ENCODE measurements at regions not wholly inside any gene's neighbourhood (a gene's known extent, or its start where the extent isn't known, plus 50 kb on each side); places are given as distances from the start of the nearest gene placed in this dataset.
"Not testable (repeated sequence)": the region's sequence is repeated elsewhere in the genome, so short reads cannot be mapped to it uniquely, and the experiment has no call there.

DNA sequence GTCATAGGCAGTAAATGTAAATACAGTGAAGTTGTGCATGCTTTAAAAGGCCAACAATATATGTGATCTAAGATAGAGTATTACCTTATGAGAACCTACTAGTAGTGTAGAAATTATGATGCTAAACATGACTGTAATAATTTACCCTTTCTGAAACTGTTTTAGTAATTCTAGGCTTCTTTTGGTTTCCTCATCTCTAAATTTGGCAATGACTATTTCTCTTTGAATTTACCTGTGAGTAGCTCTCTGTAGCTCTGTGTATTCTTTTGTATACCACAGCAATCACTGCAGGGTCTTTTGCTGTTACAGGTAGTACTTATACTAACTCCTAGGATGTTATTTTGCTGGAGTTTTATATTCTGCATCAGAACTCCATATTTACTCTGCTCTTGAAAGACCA, 169.6 kb downstream of the KDM5D start:
- Mint-ChIP-seq H3K4me1 (ENCODE audit: low read depth) (peaks cover 50% of the 10 kb centered on the region), H3K36me3 (ENCODE audit: low read depth) (peaks cover 53% of the 10 kb centered on the region), H3K9me3 (no peaks in the 10 kb centered on the region), H3K27me3 (ENCODE audit: low read depth) (no peaks in the 10 kb centered on the region), H3K27ac (no peak overlapping the region), H3K4me3 (ENCODE audit: low read depth) (no peak overlapping the region)
- intact Hi-C loops (cut with micrococcal nuclease), result no loop called here
- no peak for DNase-seq (ENCODE audit: low spot score)

DNA sequence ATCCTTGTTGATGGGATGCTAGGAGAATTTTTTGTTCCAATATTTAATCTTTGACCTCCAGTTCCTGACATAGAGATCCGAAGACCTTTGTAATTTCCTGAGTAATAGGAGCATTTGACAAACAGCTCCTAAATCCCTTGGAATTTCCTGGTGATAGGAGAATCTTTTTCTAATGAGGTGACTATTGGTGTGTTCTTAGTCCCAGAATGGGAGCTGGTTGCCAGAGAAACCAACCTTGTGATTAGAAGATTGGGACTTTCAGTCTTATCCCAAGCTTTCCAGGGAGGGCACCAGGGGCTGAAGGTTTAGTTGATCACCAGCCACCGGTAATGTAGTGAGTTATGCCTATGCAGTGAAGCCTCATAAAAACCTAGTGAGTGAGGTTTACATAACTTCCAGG, 170.9 kb downstream of the KDM5D start:
- DNase-seq (ENCODE audit: low spot score), result no peak
- Mint-ChIP-seq H3K4me1 (ENCODE audit: low read depth) (peaks cover 48% of the 10 kb centered on the region), H3K9me3 (no peaks in the 10 kb centered on the region), H3K27ac (no peak overlapping the region), H3K36me3 (ENCODE audit: low read depth) (peaks cover 57% of the 10 kb centered on the region), H3K4me3 (ENCODE audit: low read depth) (no peak overlapping the region), H3K27me3 (ENCODE audit: low read depth) (no peaks in the 10 kb centered on the region)
- intact Hi-C loops (cut with micrococcal nuclease), result no loop called here

DNA sequence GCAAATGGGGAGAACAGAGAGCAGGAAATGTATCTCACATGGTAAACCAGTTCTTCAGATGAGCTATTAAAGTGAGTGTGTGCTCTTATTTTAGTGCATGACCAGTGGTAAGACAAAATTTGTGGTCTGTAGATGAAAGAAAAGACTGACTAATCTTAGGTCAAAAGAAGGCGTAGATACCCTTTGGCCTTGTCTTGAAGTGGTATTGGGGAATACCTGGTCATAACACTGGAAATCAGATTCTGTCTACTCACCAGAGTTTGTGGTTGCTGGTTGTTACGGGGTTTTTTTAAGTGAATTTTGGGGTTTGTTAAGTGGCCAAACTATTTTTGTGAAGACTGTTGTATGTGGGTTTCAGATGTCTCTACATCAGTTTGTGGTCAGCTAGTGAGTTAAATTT, 173.5 kb downstream of the KDM5D start:
- Mint-ChIP-seq H3K4me3 (ENCODE audit: low read depth) (peak overlapping the region; percentile 77), H3K4me1 (ENCODE audit: low read depth) (peaks cover 49% of the 10 kb centered on the region), H3K27me3 (ENCODE audit: low read depth) (no peaks in the 10 kb centered on the region), H3K9me3 (no peaks in the 10 kb centered on the region), H3K36me3 (ENCODE audit: low read depth) (peaks cover 49% of the 10 kb centered on the region), H3K27ac (peak overlapping the region; percentile 39)
- intact Hi-C loops (cut with micrococcal nuclease), result no loop called here
- DNase-seq (ENCODE audit: low spot score), result no peak

DNA sequence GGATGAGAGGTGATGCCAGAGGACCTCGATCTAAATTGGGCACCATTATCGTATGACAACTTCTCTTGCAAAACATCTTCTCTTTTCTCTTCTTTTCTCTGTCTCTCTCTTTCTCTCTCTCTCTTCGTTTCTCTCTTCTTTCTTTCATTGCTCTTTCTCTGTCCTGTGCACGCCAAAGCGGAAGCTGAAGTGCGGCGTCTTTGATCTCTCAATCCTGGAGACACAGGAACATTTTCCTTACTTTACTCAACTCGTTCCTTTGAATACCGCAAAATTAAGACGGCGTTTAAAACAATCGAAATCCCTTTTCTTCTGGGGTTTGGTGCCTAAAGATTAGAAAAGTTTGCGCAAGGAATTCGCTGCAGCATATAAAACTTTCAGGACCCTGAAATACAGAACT, 176.6 kb downstream of the KDM5D start:
- intact Hi-C loops (cut with micrococcal nuclease), result loop anchor here (1.0 to 10.0 kb wide), 6 partner anchors 34 to 1427 kb away; partner anchors contain the start of gene EIF1AY
- peaks cover 33% of the 10 kb centered on the region for H3K4me1 Mint-ChIP-seq (ENCODE audit: low read depth)

DNA sequence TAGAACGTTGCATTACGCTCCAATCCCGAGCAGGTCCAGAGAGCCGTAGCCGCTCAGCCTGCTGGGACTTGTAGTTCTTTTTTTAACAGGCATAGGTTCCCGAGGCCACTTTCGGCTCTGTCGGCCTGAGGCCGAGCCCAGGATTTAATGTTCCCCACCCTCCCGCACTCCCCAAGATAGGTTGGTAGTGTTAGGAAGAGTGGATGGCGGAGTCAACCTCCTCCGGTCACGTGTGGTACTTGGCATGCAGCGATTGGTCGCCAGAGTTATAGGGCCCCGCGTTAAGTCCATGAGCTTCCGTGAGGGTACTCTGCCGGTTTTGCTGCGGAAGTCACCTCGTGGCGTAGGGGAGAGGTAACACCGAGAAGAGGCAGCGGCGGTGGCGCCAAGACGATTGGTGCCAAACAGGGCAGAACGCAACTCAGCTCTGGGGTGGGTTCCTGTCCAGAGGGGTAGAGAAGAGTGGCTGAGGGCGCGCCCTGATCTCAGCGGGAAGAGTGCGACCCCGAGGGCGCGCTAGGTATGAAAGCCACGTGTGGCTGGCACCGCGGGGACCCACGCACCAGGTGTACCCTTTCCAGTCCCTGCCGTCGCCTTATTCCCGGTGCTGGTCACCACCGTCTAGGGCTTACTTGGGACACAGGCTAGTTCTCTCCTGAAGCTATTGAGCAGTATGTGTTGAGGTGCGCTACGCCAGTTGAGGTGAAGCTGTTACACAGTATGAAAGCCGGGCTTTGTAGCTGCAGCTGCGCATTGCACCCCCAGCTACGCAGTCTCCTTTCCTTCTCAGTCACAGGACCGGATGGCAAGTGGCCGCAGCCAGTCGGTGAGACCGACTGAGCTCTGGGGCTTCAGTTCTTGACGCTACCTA, 177.2 kb downstream of the KDM5D start:
- H3K36me3 Mint-ChIP-seq (ENCODE audit: low read depth), result peaks cover 26% of the 10 kb centered on the region
- peak overlapping the region; percentile 100 for H3K27ac Mint-ChIP-seq
- no peaks in the 10 kb centered on the region for H3K27me3 Mint-ChIP-seq (ENCODE audit: low read depth)
- H3K4me1 Mint-ChIP-seq (ENCODE audit: low read depth), result peaks cover 28% of the 10 kb centered on the region
- intact Hi-C loops (cut with micrococcal nuclease), result loop anchor here (1.0 to 10.0 kb wide), 6 partner anchors 35 to 1428 kb away; partner anchors contain the start of gene EIF1AY
- H3K9me3 Mint-ChIP-seq, result no peaks in the 10 kb centered on the region
- peak; percentile 81 for DNase-seq (ENCODE audit: low spot score)
- H3K4me3 Mint-ChIP-seq (ENCODE audit: low read depth), result peak overlapping the region; percentile 99

More for the DNA sequence above, 176.6 kb downstream of the KDM5D start:
- Mint-ChIP-seq H3K4me3 (ENCODE audit: low read depth) (peak overlapping the region; percentile 99), H3K36me3 (ENCODE audit: low read depth) (peaks cover 30% of the 10 kb centered on the region), H3K27me3 (ENCODE audit: low read depth) (no peaks in the 10 kb centered on the region), H3K27ac (peak overlapping the region; percentile 100), H3K9me3 (no peaks in the 10 kb centered on the region)
- DNase-seq (ENCODE audit: low spot score), result no peak

DNA sequence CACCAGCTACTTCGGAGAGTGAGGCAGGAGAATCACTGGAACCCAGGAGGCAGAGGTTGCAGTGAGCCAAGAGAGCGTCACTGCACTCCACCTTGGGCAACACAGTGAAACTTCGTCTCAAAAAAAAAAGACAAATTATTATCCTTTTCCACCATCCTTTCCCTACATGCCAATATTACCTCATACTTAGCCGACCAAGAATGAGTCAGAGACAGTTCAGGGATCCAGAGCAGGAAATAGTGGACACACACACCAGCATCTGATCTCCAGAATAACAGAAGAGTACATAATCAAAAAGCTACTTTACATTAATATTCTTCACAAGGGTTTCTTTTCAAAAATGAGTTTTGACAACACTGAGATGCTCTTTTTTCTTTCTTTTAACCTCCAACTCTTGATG, 185.4 kb downstream of the KDM5D start:
- no peak for DNase-seq (ENCODE audit: low spot score)
- H3K27me3 Mint-ChIP-seq (ENCODE audit: low read depth), result no peaks in the 10 kb centered on the region
- H3K36me3 Mint-ChIP-seq (ENCODE audit: low read depth), result no peaks in the 10 kb centered on the region
- H3K4me3 Mint-ChIP-seq (ENCODE audit: low read depth), result no peak overlapping the region
- intact Hi-C loops (cut with micrococcal nuclease), result no loop called here
- H3K27ac Mint-ChIP-seq, result no peak overlapping the region
- no peaks in the 10 kb centered on the region for H3K9me3 Mint-ChIP-seq
- H3K4me1 Mint-ChIP-seq (ENCODE audit: low read depth), result no peaks in the 10 kb centered on the region

DNA sequence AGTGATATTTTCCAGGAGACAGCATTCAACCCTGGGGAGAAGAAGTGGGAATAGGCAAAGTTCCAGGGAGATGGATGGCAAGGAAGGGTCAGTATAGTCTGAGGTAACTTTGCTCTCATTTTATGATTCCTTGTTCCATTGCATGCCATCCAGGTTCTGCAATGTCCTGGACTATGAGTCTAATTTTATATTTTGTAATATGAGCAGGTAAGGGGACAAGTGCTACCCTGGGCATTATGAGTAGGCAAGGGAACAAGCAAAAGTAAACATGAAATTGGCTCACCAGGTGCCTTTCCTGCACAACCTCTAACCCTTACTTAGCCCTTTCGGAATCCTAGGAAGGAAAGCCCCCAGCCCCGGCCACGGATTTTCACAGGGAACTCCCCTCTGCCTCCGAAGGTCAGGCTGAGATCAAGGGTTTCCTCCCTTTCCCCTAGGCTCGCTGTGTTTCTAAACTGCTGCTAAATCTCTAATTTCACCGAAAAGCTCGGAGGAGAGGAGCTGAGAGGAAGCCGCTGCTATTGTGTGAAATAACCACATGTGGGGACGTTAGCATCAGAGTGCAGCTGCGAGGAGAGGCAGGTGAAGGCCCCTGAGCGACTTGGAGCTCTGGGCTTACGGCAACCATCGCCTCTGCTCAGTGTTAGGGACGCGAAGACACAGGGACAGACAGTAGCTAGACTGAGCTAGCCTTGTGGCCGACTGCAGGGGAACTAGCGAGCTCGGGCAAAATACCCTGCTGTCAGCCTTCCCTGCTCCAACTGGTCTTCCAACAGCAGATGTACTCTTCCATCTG, 194.7 kb downstream of the KDM5D start:
- Mint-ChIP-seq H3K27me3 (ENCODE audit: low read depth) (no peaks in the 10 kb centered on the region), H3K4me3 (ENCODE audit: low read depth) (no peak overlapping the region), H3K27ac (no peak overlapping the region), H3K36me3 (ENCODE audit: low read depth) (no peaks in the 10 kb centered on the region), H3K9me3 (no peaks in the 10 kb centered on the region), H3K4me1 (ENCODE audit: low read depth) (peaks cover 1% of the 10 kb centered on the region)
- DNase-seq (ENCODE audit: low spot score), result no peak
- intact Hi-C loops (cut with micrococcal nuclease), result no loop called here

DNA sequence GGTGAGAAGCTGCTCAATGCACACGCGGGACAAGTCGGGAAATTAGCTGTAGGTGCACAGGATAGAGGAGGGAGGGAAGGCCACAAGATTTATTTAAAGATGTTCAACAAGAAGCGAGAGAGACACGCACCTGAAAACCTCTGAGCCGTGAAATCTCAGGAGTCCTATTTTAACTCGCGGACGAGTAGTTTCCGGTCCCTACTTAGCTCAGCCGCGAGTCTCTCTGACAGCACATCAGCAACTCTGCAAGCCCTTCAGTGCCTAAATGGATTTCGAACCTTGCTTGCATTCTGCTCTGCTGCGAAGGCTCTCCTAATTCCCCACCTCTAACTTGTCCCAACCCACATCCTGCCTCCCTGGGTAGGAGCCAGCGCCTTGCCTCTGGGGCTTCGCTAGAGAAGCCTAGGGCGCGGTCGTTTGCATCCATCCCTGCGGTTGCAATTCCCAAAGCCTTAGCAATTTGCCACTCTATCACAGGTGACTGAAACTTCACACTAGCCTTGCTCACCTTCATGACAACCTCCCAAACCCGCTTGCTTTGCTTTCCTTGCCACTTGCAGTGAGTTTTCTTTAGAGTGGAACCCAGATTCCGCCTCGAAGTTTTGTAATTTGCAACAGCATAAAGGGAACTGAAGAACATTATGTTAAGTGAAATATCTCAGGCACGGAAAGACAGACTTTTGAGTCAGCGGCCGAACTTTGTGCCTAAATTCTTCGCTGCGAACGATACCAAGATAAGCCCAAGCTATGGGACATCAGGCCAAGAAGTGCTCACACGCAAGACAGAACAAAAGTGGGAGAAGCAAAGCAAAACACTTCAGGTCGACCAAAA, 202.8 kb downstream of the KDM5D start:
- Mint-ChIP-seq H3K36me3 (ENCODE audit: low read depth) (no peaks in the 10 kb centered on the region), H3K9me3 (no peaks in the 10 kb centered on the region), H3K27ac (no peak overlapping the region), H3K4me1 (ENCODE audit: low read depth) (no peaks in the 10 kb centered on the region), H3K4me3 (ENCODE audit: low read depth) (no peak overlapping the region), H3K27me3 (ENCODE audit: low read depth) (peaks cover 5% of the 10 kb centered on the region)
- intact Hi-C loops (cut with micrococcal nuclease), result no loop called here
- no peak for DNase-seq (ENCODE audit: low spot score)

DNA sequence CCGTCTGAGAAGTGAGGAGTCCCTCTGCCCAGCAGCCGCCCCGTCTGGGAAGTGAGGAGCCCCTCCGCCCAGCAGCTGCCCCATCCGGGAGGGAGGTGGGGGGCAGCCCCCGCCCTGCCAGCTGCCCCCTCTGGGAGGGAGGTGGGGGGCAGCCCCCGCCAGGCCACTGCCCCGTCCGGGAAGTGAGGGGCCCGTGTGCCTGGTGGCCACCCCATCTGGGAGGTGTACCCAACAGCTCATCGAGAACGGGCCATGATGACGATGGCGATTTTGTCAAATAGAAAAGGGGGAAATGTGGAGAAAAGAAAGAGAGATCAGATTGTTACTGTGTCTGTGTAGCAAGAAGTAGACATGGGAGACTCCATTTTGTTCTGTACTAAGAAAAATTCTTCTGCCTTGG, 208.8 kb downstream of the KDM5D start:
- H3K4me1 Mint-ChIP-seq (ENCODE audit: low read depth); intact Hi-C loops (cut with micrococcal nuclease); DNase-seq (ENCODE audit: low spot score); H3K36me3 Mint-ChIP-seq (ENCODE audit: low read depth); H3K27ac Mint-ChIP-seq; H3K4me3 Mint-ChIP-seq (ENCODE audit: low read depth); H3K27me3 Mint-ChIP-seq (ENCODE audit: low read depth); H3K9me3 Mint-ChIP-seq: not testable (repeated sequence)

DNA sequence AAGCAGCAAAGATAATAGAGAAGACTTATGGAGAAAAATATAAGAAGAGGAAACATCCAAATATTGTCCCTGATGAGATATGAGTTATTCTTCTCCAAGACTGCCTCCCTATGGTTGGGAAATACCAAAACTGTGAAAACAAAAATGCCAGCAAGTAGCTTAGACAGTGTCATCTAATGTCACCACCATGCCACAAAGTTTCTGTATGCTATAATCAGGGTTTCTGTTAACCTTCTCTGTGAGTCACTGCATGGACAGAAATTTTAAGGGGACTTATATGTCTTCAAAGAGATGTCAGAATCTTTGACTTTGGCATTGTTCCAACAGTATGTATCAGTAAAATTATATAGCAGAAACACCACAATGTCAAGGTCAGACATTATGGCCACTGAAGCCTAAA, 222.6 kb downstream of the KDM5D start:
- H3K27me3 Mint-ChIP-seq (ENCODE audit: low read depth), result no peaks in the 10 kb centered on the region
- DNase-seq (ENCODE audit: low spot score), result no peak
- H3K36me3 Mint-ChIP-seq (ENCODE audit: low read depth), result no peaks in the 10 kb centered on the region
- H3K27ac Mint-ChIP-seq, result no peak overlapping the region
- H3K9me3 Mint-ChIP-seq, result peaks cover 3% of the 10 kb centered on the region
- peaks cover 6% of the 10 kb centered on the region for H3K4me1 Mint-ChIP-seq (ENCODE audit: low read depth)
- intact Hi-C loops (cut with micrococcal nuclease), result loop anchor here (5.0 kb wide), 1 partner anchor 45 kb away; no protein-coding TSS in a partner anchor
- no peak overlapping the region for H3K4me3 Mint-ChIP-seq (ENCODE audit: low read depth)

DNA sequence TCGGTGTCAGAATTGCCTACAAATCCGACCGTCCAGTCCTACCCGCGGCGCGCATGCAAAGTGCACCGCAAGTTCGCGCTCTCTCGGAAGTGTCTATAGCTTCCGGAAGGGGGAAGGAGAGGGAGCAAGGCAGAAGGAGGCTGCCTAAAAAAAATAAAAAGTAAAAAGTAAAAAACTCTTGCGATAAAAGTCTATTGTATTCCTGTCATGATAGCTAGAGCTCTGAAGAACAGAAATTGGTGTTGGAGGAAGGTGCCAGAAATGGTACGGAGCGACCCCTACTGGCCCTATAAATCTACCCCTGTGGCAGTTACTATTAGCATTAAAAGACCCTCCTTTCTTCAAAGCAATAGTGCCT, 241.5 kb downstream of the KDM5D start:
- H3K9me3 Mint-ChIP-seq, result no peaks in the 10 kb centered on the region
- DNase-seq (ENCODE audit: low spot score), result no peak
- H3K27ac Mint-ChIP-seq, result peak overlapping the region; percentile 92
- H3K36me3 Mint-ChIP-seq (ENCODE audit: low read depth), result no peaks in the 10 kb centered on the region
- intact Hi-C loops (cut with micrococcal nuclease), result loop anchor here (2.0 kb wide), 1 partner anchor 70 kb away; no protein-coding TSS in a partner anchor
- peak overlapping the region; percentile 88 for H3K4me3 Mint-ChIP-seq (ENCODE audit: low read depth)
- peaks cover 2% of the 10 kb centered on the region for H3K27me3 Mint-ChIP-seq (ENCODE audit: low read depth)
- H3K4me1 Mint-ChIP-seq (ENCODE audit: low read depth), result peaks cover 34% of the 10 kb centered on the region
